Ovary (tissue), 7 donors: ENCODE measurements at regions not wholly inside any gene's neighbourhood (a gene's known extent, or its start where the extent isn't known, plus 50 kb on each side); places are given as distances from the start of the nearest gene placed in this dataset.

Source experiments
- DNase-seq, 5 donors: peaks; one replicate each; pipeline ENCODE4 v3.0.0-alpha.2; 2019 to 2020
- H3K27ac ChIP-seq, 2 donors: fragments of 200-600 bp; one replicate each; pipeline versions ENCODE4 v1.5.1 to v1.8.0; 2019 to 2022
- H3K27me3 ChIP-seq: fragments of 200-600 bp; one replicate; pipeline ENCODE4 v1.8.0; 2022
- H3K36me3 ChIP-seq: fragments of 200-600 bp; sonication (generic); one replicate; pipeline ENCODE4 v1.5.1; 2019
- H3K4me1 ChIP-seq: one replicate; pipeline ENCODE4 v1.8.1; 2013; ENCODE audit warnings: mild to moderate bottlenecking, moderate library complexity; ENCODE audit not compliant: insufficient read depth
- H3K4me3 ChIP-seq: fragments of 200-600 bp; sonication (generic); one replicate; pipeline ENCODE4 v1.5.1; 2017
- H3K9me3 ChIP-seq, 2 donors: fragments of 200-600 bp in 1 of 2; sonication (generic) in 1 of 2; one replicate each; pipeline versions ENCODE4 v1.5.1 to v1.8.1; 2013 to 2019; ENCODE audit warnings: mild to moderate bottlenecking in 1 of 2, moderate library complexity in 1 of 2
- CTCF ChIP-seq, 3 donors: fragments of 450-650 bp in 2 of 3; fragments of 200-600 bp in 1 of 3; IDR thresholded peaks; one replicate each; pipeline versions ENCODE4 v1.5.1 to v1.8.0; 2016 to 2022; ENCODE audit warnings: antibody characterized with exemption in 3 of 3, mild to moderate bottlenecking in 1 of 3
- EP300 ChIP-seq: sonication (generic); formaldehyde crosslinking; IDR thresholded peaks from one replicate; pipeline ENCODE4 v1.6.1; 2017; ENCODE audit warnings: antibody characterized with exemption
- POLR2A ChIP-seq: fragments of 450-650 bp; IDR thresholded peaks from one replicate; pipeline ENCODE4 v1.6.1; 2017; ENCODE audit warnings: antibody characterized with exemption, mild to moderate bottlenecking, moderate library complexity
- WGBS, 3 donors: extraction: QIAGEN DNeasy Blood & Tissue Kit in 1 of 3; methylation state at CpG; one replicate each; pipeline versions ENCODE4 v1.1.5 to v1.1.7; 2013 to 2017; 5-methylcytosine and 5-hydroxymethylcytosine counted together
- intact Hi-C, 4 donors: fragments of 100-400 bp; cut with DNase I; formaldehyde crosslinking; loops; one replicate each; pipeline versions ENCODE4 v1.11.0 to v1.15.1; 2022 to 2023
- donor health status: DM: no; HTN: no; CAD: no; lungs with moderate emphysema.
- donor health status: DM: no; HTN: no; CAD: no.
- donor health status: Bipolar disorder and iron deficiency.
- donor health status: DM: no; HTN: no; CAD: no.
- donor health status: DM: yes; HTN: yes; CAD: no.

DNA sequence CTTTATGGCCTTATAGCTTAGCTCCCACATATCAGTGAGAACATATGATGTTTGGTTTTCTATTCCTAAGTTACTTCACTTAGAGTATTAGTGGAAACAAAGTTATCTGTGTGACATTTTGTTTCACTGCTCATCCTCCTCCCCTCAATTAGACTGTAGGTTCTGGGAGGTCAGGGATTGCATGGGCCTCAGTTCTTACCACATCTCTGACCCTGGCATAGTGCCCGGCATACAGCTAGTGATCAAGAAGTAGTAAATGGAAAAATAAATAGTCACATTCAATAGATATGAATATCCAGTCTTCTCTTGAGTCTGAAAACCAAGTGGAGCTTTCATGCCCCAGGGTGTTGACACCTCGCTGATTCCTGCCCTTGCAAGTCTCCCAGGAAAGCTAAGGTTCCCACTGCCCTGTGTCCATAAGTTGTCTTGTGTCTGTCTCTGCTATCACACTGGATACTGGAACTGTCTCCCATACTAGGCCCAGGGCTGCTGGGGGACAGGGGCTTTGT is 249.5 kb upstream of the TSHZ3 start:
- Histone ChIP-seq H3K36me3 (no peaks in the 10 kb centered on the region), H3K4me1 (no peaks in the 10 kb centered on the region), H3K9me3 (no peaks in the 10 kb centered on the region), H3K27ac (no peak overlapping the region), H3K4me3 (no peak overlapping the region), H3K27me3 (no peaks in the 10 kb centered on the region)
- intact Hi-C loops: no loop called here
- 75 to 84% (median 82%) methylated on average over 2 of the region's 2 CpGs for WGBS, 3 donors
- no peak for DNase-seq
- TF ChIP-seq POLR2A: no peak
- no peak for TF ChIP-seq EP300

DNA sequence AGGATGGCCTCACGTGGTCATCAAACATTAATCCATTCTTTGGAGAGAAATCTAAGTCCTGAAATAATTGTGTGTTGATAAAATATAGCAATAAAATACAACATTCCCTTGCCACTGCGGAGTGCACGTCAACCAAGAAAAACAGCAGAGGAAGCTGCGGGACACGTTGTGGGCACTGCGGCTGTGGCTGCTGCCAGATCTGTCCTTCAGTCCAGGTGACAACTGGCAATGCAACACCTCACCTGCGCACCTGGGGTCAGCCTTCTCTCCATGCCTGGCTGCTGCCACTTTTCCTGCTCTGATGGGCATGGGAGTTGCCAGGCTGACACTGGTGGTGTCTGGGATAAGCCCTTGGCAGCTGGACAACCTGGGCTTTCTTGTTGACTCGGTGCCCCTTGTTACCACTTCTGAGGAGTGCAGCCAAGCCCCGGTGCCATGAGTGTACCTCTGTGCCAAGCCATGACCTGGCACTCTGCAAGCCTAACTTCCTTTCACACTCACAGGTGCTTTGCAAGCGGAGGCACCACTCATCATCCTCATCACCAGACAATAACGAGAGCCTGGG is 251.6 kb upstream of the TSHZ3 start:
- H3K4me3 ChIP-seq: no peak overlapping the region
- no peak for DNase-seq
- WGBS, 3 donors: 89 to 93% (median 89%) methylated on average over 11 of the region's 11 CpGs
- no peak overlapping the region for H3K27ac ChIP-seq
- TF ChIP-seq POLR2A: no peak
- TF ChIP-seq CTCF (IDR thresholded peaks at IDR 0.05): no peak
- no peak for TF ChIP-seq EP300
- no peaks in the 10 kb centered on the region for H3K27me3 ChIP-seq
- intact Hi-C loops: no loop called here
- no peaks in the 10 kb centered on the region for H3K36me3 ChIP-seq
- no peaks in the 10 kb centered on the region for H3K9me3 ChIP-seq
- no peaks in the 10 kb centered on the region for H3K4me1 ChIP-seq

GRCh38 chr19:31601855-31602254 is 252.6 kb upstream of the TSHZ3 start:
- no peaks in the 10 kb centered on the region for H3K9me3 ChIP-seq
- TF ChIP-seq POLR2A: no peak
- TF ChIP-seq EP300: no peak
- TF ChIP-seq CTCF (IDR thresholded peaks at IDR 0.05): no peak
- no peaks in the 10 kb centered on the region for H3K27me3 ChIP-seq
- WGBS, 3 donors: 92 to 93% (median 93%) methylated on average over 9 of the region's 9 CpGs
- H3K4me3 ChIP-seq: no peak overlapping the region
- intact Hi-C loops: no loop called here
- H3K4me1 ChIP-seq: no peaks in the 10 kb centered on the region
- H3K36me3 ChIP-seq: no peaks in the 10 kb centered on the region
- no peak for DNase-seq
- no peak overlapping the region for H3K27ac ChIP-seq

DNA sequence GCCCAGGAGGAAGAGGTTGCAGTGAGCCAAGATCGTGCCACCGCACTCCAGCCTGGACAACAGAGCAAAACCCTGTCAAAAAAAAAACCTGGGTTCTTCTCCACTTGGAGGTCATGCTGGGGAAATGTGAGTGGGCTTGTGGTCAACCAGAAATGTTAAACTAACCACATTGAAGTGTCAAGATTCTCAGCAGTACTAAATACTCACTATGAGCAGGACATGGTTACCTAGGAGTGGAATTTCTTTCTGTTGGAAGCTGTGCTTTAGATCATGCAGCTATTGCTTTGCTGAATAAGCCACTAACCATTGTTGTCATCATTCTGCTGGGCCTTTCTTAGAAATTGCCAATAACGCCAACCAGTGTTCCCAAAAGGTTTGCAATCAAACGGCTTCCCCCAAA is 253.3 kb upstream of the TSHZ3 start:
- Histone ChIP-seq H3K27me3 (no peaks in the 10 kb centered on the region), H3K4me3 (no peak overlapping the region), H3K27ac (no peak overlapping the region), H3K36me3 (no peaks in the 10 kb centered on the region), H3K4me1 (no peaks in the 10 kb centered on the region), H3K9me3 (no peaks in the 10 kb centered on the region)
- TF ChIP-seq EP300 (no peak), CTCF (IDR thresholded peaks at IDR 0.05) (no peak), POLR2A (no peak)
- intact Hi-C loops: no loop called here
- no peak for DNase-seq
- WGBS, 3 donors: 94 to 98% (median 97%) methylated on average over 4 of the region's 4 CpGs

DNA sequence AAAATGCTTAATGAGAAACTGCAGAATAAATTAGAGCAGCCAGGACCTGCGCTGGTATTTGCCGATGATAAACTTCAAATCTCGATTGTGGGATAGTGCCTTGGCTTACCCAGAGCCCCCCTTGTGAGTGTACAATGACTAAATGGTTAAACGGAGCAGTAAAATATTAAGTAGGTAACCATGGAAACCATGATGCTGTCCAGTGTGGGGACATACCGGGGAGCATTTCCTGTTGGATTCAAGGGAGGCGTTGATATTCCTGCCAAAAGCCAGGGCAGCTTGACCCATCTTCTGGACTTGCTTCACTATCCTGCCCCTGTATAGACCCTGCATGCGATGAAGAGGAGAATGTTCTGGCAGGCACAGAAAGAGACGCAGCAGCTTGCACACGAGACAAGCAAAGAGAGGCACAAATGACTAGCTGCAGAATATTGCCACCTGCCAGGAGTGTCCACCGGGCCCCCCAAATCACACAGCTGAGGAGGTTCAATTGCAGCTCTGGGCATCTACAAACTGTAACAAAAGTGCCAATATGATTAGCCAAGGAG is 255.3 kb upstream of the TSHZ3 start:
- no peaks in the 10 kb centered on the region for H3K9me3 ChIP-seq

More for the DNA sequence above, 255.3 kb upstream of the TSHZ3 start:
- H3K27ac ChIP-seq: no peak overlapping the region
- no peaks in the 10 kb centered on the region for H3K27me3 ChIP-seq
- intact Hi-C loops: no loop called here
- H3K36me3 ChIP-seq: no peaks in the 10 kb centered on the region
- no peak overlapping the region for H3K4me3 ChIP-seq
- 23 to 29% (median 24%) methylated on average over 10 of the region's 10 CpGs for WGBS, 3 donors
- no peak for DNase-seq
- TF ChIP-seq CTCF (IDR thresholded peaks at IDR 0.05): no peak
- TF ChIP-seq EP300: no peak
- no peak for TF ChIP-seq POLR2A
- no peaks in the 10 kb centered on the region for H3K4me1 ChIP-seq
